ENCODE measurements at regions not wholly inside any gene's neighbourhood (a gene's known extent, or its start where the extent isn't known, plus 50 kb on each side); places are given as distances from the start of the nearest gene placed in this dataset.

GRCh38 chr12:130258863-130259262, 78.8 kb upstream of the PIWIL1 start:
- no peak for TF ChIP-seq POLR2A (IDR thresholded peaks at IDR 0.05)
- no peak for TF ChIP-seq CTCF (IDR thresholded peaks at IDR 0.05)

Measured in breast epithelium (tissue), 3 donors.